HG03521 (cell line): ENCODE measurements at regions not wholly inside any gene's neighbourhood (a gene's known extent, or its start where the extent isn't known, plus 50 kb on each side); places are given as distances from the start of the nearest gene placed in this dataset.

Source experiments
- ATAC-seq: cut with Tn5 transposase; IDR thresholded peaks from one replicate; pipeline ENCODE4 v1.9.1; 2021; ENCODE audit warnings: mild to moderate bottlenecking, moderate library complexity; ENCODE audit not compliant: unreplicated experiment

DNA sequence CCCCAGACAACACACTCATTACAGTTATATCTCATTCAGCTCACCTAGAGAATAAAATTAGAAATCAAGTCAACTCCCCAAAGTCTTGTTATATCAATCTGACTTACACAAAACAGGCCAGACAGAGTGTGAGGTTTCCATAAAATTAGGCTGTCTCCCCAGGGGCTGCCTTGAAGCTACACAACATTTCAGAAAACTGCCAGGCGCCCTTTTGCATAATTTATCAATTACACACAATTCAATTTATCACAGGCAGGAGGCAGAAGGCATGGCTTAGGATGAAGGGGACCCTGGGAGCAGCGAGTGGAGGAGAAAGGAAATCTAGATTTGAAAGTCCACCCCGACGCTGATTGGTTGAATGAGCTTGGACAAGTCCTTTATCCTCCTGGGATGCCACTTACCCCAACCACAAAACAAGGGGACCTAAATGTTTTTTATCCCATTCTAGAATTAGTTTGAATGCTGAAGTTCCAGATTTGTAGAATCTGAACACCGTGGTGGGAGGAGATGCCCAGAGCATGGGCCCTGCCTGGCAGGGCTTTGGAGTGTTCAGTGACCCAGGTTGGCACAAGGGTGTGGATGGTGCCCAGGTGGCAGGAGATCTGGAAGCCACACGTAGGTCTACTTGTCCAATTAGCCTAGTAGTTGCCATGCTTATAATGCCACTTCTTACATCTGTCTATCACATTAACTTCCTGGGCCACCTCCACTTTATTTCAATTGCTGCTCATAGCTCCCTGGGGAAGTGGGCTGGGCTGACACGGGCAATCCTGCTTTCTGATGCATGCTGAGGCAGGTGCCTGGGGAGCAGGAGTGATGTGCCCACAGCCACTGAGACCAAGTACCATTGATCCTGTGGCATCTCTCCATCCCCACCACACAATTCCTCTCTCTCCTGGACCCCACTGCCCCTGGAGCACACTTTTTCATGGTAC lies 119.8 kb upstream of the TLE3 start:
- ATAC-seq: no peak

DNA sequence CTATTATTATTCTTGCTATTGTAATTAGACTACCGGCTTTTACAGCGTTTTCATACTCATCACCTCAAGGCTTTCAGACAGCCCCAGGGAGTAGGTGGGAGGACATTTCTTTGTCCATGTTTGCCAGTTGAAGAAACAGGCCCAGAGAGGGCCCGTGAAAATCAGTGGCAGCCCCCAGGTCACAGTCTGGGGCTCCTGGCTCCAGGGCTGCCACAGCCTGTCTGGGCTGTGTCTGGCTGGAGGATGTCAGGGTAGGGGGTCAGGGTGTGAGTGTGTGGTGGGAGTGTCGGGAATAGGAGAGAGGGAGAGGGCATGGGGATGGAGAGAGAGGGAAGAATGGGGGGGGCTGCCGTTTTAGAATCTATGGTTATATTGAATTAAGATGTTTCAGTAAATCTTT lies 118.2 kb upstream of the TLE3 start:
- ATAC-seq: no peak

DNA sequence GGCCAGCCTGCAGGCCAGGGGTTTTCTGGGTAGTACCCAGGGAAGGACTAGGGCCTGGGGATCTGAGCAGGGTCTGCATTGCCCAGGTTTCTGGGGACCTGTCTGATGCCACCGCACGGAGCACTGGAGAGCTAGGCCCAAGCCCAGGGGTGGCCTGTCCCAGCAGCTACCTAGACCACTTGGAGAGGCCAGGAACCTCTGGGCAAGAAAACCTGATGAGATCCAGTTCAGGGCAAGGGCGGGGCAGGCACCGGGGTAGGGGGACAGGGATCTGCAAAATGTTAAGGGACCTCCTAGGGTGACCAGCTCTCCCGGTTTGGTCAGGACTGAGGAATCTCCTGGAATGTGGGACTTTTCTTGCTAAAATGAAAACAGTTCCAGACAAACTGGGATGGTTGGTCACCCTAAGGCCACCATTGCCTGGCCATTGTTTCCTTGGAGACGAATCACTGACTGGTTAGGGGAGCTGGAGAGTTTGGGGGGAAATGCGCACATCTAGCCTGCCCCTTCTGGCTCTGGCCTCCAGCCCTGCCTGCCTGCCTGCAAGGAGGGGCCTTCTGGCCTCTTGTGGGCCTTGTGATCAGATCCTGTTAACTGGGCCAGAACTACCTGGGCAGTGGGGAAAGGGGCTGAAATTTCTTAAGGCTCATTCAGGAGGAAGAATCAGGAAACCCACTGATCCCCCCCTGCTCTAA lies 117.4 kb upstream of the TLE3 start:
- no peak for ATAC-seq

DNA sequence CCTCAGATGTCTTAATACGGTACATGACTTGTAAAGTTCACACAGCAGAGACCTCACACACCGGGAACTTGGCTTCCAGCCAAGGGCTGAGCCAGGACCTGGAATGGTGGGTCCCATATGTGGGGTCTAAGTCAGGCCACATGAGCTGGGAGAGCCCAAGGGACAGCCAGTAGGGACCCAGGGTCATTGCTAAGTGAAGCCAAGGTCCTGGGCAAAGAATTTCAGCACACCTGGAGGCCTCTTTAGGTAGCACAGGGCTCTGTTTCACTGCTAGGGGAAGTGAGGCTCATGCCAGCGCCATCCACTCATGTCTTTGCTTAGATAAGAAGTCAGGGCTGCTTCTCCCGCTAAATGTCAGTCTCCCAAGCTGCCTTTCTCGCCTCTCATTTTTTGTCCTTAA lies 116.6 kb upstream of the TLE3 start:
- no peak for ATAC-seq

DNA sequence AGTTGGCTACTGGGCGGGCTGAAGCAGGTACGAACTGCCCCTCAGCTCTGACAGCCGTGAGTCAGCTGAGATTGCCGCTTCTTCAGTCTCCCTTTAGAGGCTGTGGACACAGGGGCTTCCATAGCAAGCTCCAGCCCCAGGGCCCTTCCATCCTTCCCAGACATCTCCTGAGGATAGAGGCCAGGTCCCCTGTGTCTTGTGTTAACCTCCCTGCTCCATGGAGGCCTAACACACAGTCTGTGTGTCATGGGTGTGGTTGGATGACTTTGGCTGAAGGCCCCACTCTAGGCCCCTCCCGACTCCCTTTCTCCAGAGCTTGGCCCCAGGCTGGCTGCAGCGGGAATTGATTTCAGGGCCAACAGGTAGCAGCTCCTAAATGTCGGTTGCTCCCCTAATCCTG lies 116.1 kb upstream of the TLE3 start:
- no peak for ATAC-seq

DNA sequence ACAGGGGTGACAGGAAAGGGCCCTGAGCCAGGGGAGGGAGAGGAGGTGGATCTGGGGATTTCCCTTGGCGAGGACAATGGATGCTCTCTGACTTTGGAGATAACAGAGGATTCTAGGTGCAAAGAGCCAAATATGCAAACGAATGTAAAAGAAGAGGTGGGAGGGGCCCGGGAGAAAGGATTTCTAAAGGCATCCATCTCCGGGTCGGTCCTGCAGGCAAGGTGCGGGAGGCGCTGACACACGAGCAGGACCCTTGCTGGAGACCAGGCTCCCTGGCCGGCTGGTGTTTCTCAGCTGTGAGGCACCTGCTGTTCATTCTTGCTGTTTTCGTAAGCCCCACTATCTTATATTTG lies 115.2 kb upstream of the TLE3 start:
- no peak for ATAC-seq

DNA sequence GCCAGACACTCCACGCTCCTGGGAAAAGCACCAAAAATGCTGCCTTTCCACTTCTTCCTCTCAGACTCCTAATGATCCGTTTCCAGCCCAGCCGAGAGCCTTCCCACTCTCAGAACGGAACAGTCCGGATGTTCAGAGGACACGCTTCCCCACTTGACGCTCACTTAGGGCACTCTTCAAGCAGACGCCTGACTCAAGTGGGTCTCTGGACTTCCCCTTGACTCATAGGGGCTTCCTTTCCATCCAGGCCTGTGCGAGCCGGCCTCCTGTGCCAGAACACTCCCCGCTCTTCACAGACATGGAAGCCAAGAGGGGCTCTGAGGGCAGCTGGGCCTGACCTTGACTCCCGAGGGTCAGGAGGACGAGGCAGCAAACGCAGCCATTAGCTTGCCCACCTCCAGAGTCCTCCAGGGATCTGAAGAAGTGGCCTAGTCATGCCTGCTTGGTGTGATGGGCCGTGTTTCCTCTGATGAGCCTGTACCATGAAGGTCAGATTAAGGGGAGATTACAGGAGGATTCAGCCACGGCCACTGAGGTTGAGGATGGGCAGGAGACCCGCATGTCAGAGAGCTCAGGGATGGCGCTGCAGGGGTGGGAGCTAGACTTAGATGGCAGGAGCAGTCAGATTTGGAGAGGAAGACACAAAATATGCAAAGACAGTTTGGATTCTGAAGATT lies 114.7 kb upstream of the TLE3 start:
- no peak for ATAC-seq

DNA sequence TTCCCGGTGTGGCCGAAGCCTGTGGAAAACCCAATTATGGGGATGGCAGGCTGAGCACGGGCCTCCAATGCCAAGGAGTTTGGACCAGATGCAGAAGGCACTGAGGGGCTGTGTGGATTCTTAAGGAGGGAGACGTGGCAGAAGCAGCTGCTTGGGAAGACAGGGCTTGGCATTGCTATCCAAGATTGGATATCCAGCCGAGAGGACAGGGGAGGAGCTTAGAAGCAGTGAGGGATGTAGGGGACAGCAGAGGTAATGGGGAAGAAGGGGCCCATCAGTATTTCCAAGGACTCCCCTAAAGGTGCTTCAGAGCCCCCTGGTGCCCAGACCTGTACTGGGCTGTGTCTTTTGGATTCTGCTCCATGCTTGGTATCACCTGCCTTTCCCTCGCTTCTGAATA lies 112.8 kb upstream of the TLE3 start:
- no peak for ATAC-seq

DNA sequence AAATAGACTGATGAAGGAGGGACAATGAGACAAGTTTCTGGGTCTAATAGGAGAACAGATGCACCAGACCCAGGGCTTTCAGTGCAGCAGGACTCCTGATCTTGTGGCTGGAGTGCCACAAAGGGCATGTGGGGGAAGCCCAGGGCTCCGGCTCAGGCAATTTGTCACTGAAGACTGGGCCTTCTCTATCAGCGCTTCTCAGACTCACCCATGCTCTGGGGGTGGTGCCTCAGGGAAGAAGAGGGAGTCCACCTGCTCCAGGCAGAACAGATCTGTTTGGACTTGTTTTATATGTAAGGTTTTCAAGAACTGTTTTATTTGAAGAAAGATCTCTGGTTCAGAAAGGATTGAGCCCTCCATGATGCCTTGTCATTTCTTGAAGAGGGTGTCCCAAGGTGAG lies 112.4 kb upstream of the TLE3 start:
- no peak for ATAC-seq

DNA sequence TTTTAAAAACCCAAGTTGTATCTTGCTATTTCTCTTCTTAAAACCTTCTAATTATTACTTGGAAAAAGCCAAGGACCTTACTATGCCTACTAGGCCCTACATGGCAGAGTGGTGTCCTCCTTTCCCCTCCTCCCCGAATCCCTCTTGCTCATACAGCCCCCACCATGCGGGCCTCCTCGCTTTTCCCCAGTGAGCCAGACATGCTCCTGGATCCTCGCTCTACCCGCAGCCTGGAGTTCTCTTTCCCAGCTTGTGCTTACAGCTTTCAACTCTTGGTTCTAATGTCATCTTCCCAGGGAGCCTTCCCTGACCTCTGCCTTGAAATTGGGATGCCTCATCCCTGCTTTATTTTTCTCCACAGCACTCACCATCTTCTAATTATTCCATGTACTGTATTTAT lies 111.8 kb upstream of the TLE3 start:
- ATAC-seq: no peak

DNA sequence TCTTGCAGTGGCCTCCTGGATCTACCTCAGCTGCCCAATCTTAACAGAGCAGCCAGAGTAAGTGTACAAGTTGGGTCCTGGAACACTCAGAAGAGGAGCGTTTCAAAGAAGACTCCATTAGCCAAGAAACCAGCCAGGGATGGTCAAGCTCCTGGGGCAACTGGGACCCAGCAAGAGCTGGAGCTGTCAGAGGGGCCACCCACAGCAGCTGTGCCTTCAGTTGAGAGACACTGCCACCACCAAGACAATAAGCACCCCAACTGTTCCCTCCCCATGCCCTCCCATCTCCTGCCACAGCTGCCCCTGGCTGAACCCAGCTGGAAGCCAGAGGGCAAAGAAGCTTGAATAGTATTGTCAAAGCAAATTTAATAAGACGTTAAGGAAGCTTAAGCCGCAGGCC lies 110.6 kb upstream of the TLE3 start:
- no peak for ATAC-seq

DNA sequence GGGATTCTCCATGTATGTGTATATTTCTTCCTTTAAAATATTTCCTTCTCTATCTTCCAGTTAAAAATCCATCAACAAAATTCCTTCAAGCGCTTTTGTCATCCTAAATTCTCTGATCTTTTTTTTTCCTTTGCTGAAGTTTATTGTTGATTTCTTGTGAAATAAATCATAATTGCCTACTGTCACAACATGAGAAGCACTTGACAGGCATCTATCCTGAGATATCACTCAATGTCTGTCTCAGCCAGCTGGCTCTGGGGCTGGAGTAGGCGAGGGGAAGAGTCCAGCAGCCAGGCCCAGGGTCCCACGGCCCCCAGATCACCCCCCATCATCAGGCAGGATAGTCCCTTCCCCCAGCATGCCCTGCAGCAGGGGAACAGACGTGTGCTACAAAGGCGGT lies 109.0 kb upstream of the TLE3 start:
- ATAC-seq: no peak

DNA sequence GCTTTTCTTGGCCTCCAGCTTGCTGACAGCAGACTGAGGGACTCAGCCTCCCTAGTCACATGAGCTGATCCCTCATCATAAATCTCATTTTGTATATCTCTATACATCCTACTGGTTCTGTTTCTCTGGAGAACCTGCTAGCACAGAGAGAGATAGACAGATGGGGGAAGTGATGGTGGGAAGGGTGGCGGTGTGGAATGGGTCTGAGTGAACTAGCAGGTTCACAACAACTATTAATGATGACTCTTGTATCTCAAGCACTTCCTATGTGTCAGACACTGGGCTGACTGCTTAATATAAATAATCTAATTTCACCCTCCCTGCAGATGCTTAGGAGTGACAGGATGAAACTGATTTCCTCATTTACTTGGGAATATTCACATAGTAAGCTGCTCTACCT lies 106.9 kb upstream of the TLE3 start:
- no peak for ATAC-seq

DNA sequence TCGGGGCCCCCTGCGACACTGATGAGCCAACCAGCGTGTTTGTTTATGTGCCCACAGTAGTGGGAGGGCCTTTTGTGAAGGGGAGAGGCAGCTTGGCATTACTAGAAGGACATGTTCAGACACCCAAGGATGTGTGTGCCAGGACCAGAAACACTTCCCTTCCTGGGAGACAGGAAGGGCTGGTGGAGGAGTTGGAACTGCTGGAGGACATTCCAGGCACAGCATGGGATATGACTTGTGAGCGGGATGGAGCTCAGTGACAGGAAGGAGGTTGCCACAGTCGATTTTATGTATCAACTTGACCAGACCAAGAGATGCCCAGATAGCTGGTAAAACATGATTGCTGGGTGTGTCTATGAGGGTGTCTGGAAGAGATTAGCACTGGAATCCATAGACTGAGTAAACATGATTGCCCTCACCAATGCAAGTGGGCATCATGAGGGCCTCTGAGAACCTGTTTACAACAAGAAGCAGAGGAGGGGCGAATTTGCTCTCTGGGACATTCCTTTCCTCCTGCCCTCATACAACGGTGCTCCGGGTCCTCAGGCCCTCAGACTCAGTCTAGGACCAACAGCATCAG lies 106.4 kb upstream of the TLE3 start:
- ATAC-seq: no peak

DNA sequence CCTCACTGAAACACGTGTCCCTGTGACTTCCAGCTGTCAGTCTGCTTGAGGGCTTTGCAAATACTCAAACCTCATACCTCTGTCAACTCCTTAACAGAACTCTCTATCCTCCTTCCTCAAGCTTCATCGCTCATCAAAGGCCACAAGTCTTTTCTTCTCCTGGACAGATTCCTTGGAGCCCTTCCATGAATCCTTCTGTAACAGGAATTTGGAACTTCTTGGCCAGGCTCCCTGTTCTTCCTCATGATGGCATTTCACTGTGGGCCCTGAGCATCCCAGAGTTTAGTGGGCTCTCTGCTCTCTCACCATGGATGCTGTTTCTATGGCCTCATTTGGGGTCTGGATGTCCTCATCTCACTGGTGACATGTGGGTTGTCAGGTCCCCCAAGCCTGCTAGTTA lies 105.0 kb upstream of the TLE3 start:
- no peak for ATAC-seq

DNA sequence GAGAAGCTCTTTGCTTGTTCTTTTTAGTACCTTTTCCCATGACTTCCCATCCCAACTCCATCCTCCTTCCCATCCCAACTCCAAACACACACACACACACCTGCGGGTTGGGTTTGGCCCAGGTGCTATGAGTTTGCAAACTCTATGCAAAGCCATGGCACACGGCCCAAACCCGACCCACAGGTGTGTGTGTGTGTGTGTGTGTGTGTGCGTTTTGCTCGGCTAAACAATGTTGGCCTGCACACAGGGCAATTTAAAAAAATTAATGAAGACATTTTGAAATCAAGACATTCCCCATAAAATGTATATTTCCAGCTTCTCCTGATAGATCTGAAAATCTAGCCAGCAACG lies 103.7 kb upstream of the TLE3 start:
- ATAC-seq: no peak

DNA sequence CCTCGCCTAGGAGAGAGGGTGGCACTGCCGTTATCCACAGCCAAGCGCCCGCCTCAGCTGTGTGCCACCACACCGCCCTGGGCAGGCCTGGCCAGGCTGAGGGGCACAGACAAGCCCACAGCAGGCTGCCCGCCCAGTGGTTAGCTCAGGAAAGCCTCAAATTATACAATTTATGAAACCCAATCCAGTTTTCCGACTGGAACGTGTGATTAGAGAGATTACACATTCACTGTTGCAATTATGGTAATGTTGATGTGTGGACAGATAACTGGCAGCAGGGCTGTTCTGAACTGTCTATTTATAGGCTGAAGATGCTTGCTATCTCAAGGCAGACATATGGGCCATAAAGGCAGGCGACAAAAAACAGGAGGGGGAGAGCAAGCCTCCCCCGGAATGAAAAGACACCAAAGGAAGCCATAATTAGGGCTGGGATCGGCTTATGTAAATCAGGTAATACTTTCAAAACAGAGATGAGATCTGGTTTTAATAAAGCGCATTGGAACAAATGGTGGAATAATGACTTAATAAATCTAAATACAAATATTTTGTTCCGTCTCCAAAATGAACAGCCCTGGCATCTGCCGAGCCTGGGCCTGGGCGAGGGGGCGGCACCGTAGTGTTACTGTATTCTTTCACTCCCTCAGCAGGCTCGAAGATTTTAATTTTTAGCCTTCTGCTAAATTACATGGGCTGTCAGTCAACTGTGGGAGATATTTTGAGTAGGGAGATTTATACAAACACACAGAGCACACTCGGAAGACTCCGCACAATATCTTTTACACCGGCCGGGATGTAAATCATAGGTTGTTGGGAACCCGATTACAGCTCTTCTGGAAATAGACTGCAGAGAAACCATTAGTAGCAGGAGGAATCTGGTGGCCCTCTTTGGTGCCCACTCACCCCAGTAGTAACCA lies 103.1 kb upstream of the TLE3 start:
- no peak for ATAC-seq

DNA sequence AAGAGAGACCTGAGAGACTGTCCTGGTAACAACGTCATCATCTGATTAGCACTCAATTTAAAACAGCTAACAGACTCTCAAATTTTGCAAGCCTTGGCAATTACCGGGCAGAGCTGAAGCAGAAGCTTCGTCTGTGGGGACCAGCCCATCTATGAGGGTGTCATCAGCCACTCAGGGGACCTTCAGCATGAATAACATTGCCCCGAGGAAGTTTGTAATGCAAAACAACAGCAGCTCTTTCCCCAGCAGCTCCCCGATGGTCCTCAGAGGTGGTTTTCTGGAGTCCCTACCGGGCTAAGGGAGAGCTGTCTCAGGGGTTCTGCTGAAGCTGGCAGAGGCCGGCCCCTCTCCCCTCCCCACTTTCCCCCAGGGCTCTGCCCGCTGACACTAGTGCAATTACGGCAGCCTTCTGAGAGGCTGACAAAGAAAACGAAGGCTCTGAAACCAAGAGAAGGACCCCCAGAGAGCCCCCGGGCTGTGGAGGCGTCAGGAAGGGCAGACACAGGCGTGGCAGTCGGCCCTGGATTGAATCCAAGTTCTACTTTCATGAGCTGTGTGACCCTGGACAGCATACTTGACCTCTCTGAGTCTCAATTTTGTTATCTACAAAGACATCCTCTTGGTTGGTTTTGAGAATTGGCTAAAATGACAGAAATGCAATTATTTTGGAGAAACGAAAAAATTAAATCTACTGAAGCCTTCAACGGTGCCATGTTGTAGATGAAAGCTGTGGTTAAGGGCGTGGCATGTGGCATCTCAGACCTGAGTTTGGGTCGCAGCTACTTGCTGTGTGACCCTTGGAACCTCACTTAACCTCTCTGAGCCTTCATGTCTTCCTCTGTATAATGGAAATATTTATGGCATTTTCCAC lies 102.1 kb upstream of the TLE3 start:
- ATAC-seq: no peak

DNA sequence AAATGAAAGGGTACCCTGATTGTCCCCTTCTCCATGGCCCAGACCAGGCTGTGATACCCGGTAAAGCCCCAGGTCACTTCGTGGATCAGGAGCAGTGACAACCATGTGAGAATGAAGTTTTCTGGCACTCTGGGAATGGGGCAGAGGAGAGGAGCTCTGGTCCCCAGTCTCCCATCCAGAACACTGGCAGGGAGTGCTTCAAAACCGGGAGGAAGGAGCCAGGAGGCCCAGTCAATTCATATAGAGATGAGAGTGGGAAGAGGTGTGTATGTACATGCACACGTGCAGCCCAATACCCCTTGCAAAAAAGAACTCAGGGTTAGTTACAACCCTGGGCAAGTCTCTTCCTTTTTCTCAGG lies 101.4 kb upstream of the TLE3 start:
- ATAC-seq: no peak
